GM19467 (cell line): ENCODE measurements at regions not wholly inside any gene's neighbourhood (a gene's known extent, or its start where the extent isn't known, plus 50 kb on each side); places are given as distances from the start of the nearest gene placed in this dataset.

Experiments
- ATAC-seq: cut with Tn5 transposase; IDR thresholded peaks from one replicate; pipeline ENCODE4 v1.9.1; 2021; ENCODE audit warnings: mild to moderate bottlenecking, moderate library complexity; ENCODE audit not compliant: unreplicated experiment

- ATAC-seq = no peak
Observed at GRCh38 chr16:66290431-66290830, 76.1 kb upstream of the CDH5 start.

DNA sequence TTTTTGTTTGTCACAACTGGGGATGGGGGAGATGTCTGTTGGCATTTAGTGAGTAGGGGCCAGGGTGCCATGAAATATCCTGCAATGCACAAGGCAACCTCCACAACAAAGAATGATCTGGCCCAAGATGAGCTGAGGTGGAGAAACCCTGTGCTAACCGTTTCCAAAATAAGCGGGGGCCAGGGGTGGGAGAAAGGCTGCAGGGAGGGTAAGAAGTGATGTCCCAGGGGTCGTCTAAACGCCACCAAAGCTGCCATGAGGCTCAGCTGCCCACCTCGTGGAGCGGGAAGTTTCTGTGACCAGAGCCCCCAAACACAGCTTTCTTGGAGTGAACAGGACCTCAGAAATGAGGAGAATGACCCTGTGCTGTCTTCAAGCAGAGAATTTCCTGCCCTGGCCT is 76.5 kb upstream of the CDH5 start:
- no peak for ATAC-seq

- ATAC-seq = no peak
Observed at GRCh38 chr16:66289051-66289680, 77.3 kb upstream of the CDH5 start.

DNA sequence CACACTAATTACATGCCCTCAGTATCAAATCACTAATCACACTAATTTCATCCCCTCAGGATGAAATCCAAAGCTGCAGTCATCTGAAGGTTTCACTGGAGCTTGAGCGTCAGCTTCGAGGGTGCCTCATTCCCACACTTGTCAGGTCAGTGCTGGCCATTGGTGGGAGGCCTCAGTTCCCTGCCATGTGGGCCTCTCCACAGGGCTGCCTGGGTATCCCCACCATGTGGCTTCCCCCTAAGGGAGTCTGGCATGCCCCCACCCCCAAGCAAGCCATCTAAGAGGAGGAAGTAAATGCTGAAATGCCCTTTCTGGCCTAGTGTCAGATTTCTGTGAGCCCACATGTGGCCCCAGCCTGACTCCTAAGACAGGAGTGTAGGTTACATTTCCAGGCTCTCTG is 78.6 kb upstream of the CDH5 start:
- ATAC-seq = no peak

- ATAC-seq = no peak
Observed at GRCh38 chr16:66287416-66287815, 79.1 kb upstream of the CDH5 start.

DNA sequence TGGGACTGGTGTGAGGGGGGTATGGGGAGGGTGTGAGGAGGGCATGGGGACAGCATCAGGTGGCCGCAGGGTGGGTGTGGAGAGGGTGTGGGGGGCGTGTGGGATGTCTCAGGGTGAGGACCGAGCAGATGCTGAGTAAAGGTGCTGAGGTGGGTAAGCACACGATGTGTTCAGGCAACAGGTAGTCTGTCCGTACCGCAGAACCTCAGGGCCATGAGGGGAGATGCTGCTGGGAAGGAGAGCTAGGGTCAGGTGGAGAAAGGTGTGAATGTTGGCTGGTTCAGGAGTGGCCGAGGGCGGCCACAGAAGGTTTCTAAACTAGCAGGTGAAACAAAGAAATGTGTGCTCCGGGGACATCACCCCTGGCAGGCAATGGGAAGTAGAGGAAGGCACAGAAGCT is 80.0 kb upstream of the CDH5 start:
- ATAC-seq = no peak

DNA sequence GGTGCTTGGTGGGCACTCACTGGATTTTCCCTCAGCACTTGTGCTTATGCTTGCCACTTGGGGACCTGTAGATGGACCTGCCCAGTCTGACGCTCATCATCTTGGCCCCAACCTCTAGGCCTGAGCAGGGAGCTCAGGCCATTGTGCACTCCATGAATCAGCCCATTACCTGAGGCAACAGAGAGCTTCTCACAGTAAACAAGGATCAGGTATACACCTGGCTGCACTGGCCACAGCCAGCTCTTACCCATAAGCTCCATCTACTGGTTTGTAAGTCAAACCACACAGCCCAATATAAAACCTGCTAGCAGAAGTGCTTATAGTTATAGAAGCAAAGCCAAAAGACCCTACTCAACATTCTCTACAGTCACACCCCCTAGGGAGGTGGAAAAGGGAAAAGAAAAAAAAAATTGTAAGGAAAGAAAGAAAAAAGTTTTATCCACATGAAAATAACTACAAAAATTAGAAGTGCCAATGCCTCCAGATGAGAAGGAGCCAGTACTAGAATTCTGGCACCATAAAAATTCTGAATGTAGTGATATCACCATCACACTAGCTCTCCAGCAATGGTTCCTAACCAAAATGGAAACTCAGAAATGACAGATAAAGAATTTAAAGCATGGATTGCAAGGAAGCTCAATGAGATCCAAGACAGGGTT is 87.8 kb upstream of the CDH5 start:
- ATAC-seq = no peak

DNA sequence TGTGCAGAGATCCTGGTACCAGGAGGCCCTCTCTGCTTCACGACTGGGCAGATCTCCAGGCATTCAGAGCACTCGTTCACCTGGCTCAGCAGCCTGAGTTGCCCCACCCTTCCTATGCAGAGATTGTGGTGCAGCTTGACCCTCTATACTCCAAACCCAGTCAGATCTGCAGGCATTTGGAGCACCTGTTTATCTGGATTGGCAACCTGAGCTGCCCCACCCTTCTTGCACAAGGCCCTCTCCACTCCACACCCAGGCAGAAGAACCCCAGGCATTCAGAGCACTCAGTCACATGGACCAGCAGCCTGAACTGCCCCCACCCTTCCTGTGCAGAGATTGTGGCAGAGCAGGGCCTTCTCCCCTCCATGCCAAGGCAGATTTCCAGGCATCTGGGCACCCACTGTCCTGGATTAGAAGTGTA is 88.4 kb upstream of the CDH5 start:
- no peak for ATAC-seq

GRCh38 chr16:66277311-66278070 is 89.0 kb upstream of the CDH5 start:
- no peak for ATAC-seq

GRCh38 chr16:66275775-66276428 is 90.6 kb upstream of the CDH5 start:
- no peak for ATAC-seq

DNA sequence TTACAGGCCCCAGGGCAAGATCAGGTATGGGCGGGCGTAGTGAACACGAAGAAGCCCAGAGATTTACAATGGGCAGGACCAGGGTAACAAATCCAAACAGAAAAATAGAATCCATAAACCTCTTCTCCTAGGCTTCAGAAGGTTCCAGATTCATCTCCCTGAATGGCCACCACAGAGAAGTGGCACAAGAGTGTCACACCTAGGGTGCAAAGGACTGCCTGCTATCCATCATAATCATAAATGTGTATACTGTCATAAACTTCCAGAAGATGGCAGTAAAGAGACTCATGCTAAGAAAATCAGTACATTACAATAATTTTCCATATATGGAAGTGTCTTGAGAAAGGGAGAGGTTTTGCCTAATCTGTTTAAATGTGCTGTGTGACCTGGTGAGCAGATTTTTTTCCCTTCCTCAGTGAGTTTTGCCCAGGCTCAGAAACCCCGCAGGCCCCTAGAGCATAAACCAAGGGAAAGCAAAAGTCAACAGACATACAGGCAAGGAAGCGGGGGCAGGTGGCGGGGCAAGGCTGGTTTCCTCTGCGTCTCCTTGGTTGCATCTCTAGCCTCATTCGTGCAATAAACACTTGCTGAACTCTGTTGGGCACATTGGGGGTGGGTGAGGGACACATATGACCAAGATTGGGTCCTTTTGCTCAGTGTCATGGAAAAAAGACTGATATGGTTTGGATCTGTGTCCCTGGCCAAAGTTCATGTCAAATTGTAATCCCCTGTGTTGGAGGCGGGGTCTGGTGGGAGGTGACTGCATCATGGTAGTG is 92.0 kb upstream of the CDH5 start:
- no peak for ATAC-seq

DNA sequence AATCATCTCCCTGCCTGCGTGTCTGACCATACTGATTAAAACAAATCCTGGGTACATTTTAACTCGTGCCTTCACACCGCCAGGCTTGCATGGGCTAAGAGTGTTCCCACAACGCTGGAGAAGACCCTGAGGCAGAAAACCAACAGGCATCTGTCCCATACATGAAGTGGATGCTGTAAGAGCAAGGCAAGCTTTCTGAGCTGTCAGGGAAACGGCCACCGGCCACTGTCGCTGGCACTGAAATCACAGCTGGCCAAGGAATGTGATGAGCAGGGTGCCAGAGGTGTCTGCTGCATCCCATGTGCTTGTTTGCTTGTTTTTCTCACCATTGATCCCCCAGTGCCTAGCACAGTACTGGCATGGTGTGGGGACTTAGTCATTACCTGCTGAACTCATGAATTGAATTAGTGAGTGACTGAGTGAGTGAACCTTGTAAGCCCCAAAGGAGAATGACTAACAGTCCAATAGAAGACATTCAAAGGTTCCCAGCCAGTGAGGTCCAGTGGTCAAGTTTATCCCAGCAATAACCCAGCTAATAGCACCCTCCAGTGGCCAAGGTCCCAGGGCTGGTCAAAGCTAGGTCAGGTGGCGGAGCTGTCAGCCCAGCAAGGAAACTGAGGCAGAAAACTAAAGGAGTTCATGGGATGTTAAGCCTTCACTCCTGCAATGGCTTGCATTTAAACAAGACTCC is 92.7 kb upstream of the CDH5 start:
- ATAC-seq = no peak

- no peak for ATAC-seq
Observed at GRCh38 chr16:66273053-66273452, 93.4 kb upstream of the CDH5 start.

- ATAC-seq = no peak
Observed at GRCh38 chr16:66272461-66272860, 94.0 kb upstream of the CDH5 start.

- ATAC-seq = no peak
Observed at GRCh38 chr16:66271074-66272060, 95.1 kb upstream of the CDH5 start.

DNA sequence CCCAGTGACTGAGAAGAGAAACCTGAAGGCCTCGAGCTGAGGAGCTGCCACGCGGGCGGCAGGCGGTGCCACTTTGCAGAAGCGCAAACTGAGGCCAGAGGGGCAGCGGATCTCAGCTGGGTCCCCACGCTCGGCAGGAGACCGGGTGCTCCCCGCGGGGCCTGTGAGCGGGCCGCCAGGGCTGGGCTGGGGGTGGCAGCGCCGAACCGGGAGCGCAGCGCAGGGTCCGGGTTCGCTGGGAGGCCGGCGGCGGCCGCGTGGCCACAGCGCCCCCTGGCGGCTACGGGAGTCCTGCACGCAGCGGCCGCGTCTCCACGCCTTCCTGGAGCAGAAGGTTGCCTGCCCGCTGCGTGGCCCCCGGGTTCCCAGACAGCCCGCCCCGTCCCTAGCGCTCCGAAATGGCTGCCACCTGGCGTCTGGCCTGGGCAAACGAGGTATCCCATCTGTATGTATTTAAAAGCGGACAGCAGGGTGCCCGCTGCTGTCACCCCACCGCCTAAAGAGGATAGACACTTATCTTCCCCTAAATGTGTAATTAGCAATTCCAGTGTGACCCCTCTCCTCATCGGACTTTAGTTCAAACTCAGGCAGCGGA is 96.1 kb upstream of the CDH5 start:
- peak; percentile 62 for ATAC-seq

DNA sequence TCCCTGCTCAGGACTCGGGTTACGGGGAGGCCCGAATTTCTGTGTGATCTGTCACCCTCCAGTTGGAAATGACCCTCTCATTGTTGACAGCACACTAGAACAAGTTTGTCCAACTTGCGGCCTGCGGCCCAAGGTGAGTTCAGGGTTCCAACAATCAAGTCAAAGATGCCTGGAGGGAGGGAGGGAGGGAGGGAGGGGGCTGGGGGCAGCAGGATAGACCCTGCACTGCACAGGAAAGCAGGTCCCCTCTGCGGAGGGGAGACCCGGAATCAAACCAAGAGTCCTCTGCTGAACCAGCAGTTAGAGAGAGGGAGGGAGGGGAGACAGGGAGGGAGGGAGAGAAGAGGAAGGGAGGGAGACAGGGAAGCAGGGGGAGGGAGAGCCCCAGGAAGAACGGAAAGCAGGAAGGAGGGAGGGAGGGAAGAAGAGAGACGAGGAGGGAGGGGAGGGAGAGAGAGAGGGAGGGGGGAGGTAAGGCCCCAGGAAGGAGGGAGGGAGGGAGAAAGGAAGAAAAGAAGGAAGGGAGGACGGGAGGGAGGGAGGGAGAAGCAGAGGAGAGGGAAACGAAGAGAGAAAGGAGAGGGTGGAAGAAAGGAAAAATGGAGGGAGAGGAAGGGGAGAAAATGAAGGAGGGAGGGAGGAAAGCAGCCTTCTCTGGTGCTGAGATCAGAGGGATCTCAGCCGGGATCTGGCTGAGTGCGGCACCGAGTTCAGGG is 96.7 kb upstream of the CDH5 start:
- ATAC-seq = no peak
